IPS-20b (cell line): ENCODE measurements at regions not wholly inside any gene's neighbourhood (a gene's known extent, or its start where the extent isn't known, plus 50 kb on each side); places are given as distances from the start of the nearest gene placed in this dataset.
"Not testable (repeated sequence)": the region's sequence is repeated elsewhere in the genome, so short reads cannot be mapped to it uniquely, and the experiment has no call there.

Source experiments
- H3K27ac ChIP-seq: one replicate; pipeline ENCODE4 v1.5.1; 2013; ENCODE audit warnings: low read length
- H3K27me3 ChIP-seq: 2 replicates; pipeline ENCODE4 v1.6.1; 2013; ENCODE audit warnings: mild to moderate bottlenecking, low read length, inconsistent platforms; ENCODE audit not compliant: insufficient read depth
- H3K36me3 ChIP-seq: 2 replicates; pipeline ENCODE4 v1.6.1; 2013; ENCODE audit warnings: low read depth, mild to moderate bottlenecking, inconsistent platforms, low read length, moderate library complexity; ENCODE audit not compliant: insufficient read depth
- H3K4me1 ChIP-seq: 2 replicates; pipeline ENCODE4 v1.6.1; 2013; ENCODE audit warnings: mild to moderate bottlenecking, control low read depth, inconsistent platforms, low read length, moderate library complexity; ENCODE audit not compliant: insufficient read depth
- H3K4me3 ChIP-seq: 2 replicates; pipeline ENCODE4 v1.5.1; 2013; ENCODE audit warnings: mild to moderate bottlenecking, low read length, inconsistent platforms
- H3K9ac ChIP-seq: 2 replicates; pipeline ENCODE4 v1.6.1; 2013; ENCODE audit warnings: low read depth, mild to moderate bottlenecking, inconsistent platforms, low read length, moderate library complexity
- H3K9me3 ChIP-seq: 2 replicates; pipeline ENCODE4 v1.6.1; 2013; ENCODE audit warnings: mild to moderate bottlenecking, low read depth, low read length, inconsistent platforms; ENCODE audit not compliant: insufficient read depth

- Histone ChIP-seq H3K27ac (no peak overlapping the region), H3K9me3 (no peaks in the 10 kb centered on the region), H3K9ac (no peak overlapping the region), H3K4me1 (peaks cover 8% of the 10 kb centered on the region; the same call in 1 of the 2 replicates), H3K27me3 (no peaks in the 10 kb centered on the region), H3K4me3 (no peak overlapping the region), H3K36me3 (no peaks in the 10 kb centered on the region)
These were observed 138.4 kb downstream of the TFCP2L1 start for GRCh38 chr2:121146630-121147029.

DNA sequence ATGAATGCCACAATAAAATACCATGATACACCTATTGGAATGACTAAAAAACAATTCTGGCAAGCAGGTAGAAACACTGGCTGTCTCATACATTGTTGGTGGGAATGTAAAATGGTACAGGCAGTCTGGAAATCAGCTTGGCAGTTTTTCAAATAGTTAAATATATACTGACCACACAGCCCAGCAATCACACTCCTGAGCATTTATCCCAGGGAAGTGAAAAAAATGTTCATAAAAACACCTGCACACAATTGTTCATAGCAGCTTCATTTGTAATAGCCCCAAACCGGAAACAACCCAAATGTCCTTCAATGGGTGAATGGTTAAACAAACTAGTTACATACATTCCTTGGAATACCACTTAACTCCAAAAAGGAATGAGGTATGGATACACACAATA lies 137.2 kb downstream of the TFCP2L1 start:
- Histone ChIP-seq H3K9me3 (no peaks in the 10 kb centered on the region), H3K27ac (no peak overlapping the region), H3K4me1 (peaks cover 3% of the 10 kb centered on the region; the same call in 1 of the 2 replicates), H3K36me3 (no peaks in the 10 kb centered on the region), H3K4me3 (no peak overlapping the region), H3K9ac (no peak overlapping the region), H3K27me3 (no peaks in the 10 kb centered on the region)

GRCh38 chr2:121148481-121148880 lies 136.5 kb downstream of the TFCP2L1 start:
- H3K27me3 ChIP-seq: no peaks in the 10 kb centered on the region
- H3K9ac ChIP-seq: no peak overlapping the region
- no peaks in the 10 kb centered on the region for H3K36me3 ChIP-seq
- no peaks in the 10 kb centered on the region for H3K4me1 ChIP-seq
- no peak overlapping the region for H3K4me3 ChIP-seq
- H3K27ac ChIP-seq: no peak overlapping the region
- no peaks in the 10 kb centered on the region for H3K9me3 ChIP-seq

- Histone ChIP-seq H3K4me3 (no peak overlapping the region), H3K36me3 (no peaks in the 10 kb centered on the region), H3K4me1 (no peaks in the 10 kb centered on the region), H3K27ac (no peak overlapping the region), H3K9me3 (no peaks in the 10 kb centered on the region), H3K27me3 (no peaks in the 10 kb centered on the region), H3K9ac (no peak overlapping the region)
These were observed 135.6 kb downstream of the TFCP2L1 start for GRCh38 chr2:121149384-121149783.

DNA sequence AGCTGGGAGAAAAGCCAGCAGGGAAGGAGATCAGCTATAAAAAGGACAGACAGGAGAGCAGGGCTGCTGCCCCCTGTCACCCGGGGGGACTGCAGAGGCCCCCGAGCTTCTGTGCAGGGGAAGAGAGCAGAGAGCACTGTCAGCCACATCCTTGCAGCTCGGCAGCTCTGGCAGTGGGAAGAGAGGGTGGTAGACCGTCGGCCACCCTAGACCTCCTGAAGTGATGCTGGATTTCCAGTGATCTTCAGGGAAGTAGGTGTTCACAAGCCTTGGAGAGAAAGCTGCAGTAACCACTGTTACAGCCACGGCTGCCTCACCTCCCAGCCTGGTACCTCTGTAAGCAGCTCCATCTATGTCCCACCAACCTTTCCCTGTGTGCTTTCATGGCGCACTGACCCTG lies 134.9 kb downstream of the TFCP2L1 start:
- Histone ChIP-seq H3K4me1 (no peaks in the 10 kb centered on the region), H3K36me3 (no peaks in the 10 kb centered on the region), H3K27ac (no peak overlapping the region), H3K4me3 (no peak overlapping the region), H3K9me3 (no peaks in the 10 kb centered on the region), H3K9ac (no peak overlapping the region), H3K27me3 (no peaks in the 10 kb centered on the region; the same call in 1 of the 2 replicates)

- Histone ChIP-seq H3K27me3 (no peaks in the 10 kb centered on the region; the same call in 1 of the 2 replicates), H3K4me3 (no peak overlapping the region), H3K9ac (no peak overlapping the region), H3K4me1 (no peaks in the 10 kb centered on the region), H3K36me3 (no peaks in the 10 kb centered on the region), H3K27ac (no peak overlapping the region), H3K9me3 (no peaks in the 10 kb centered on the region)
These were observed 134.3 kb downstream of the TFCP2L1 start for GRCh38 chr2:121150713-121151112.

DNA sequence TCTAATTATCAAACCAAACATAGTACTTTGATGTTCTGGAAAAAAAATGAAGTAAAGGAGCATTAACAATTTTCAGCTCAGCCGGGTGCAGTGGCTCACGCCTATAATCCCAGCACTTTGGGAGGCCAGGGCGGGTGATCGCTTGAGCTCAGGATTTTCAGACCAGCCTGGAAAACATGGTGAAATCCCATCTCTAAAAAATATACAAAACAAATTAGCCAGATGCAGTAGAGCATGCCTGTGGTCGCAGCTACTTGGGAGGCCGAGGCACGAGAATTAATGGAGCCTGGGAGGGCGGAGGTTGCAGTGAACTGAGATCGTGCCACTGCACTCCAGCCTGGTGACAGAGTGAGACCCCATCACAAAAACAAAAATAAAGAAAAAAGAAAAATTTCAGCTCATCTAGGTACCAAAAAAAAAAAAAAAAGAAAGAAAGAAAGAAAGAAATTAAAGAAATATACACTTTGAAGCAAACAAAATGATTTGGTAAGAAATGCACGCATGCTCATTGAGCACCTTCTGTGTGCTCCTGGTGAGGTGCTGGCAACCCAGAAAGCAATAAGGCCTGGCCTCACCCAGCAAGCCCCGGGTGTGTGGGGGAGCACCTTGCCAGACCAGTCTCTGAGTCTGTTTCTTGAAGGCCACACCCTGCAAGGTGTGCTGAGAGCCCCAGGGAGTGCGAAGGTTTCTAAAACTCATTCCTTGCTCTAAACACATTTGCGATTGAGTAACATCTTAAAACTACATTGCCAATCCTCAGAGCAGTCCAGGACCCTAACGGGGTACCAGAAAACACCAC lies 133.5 kb downstream of the TFCP2L1 start:
- H3K27ac ChIP-seq: no peak overlapping the region

DNA sequence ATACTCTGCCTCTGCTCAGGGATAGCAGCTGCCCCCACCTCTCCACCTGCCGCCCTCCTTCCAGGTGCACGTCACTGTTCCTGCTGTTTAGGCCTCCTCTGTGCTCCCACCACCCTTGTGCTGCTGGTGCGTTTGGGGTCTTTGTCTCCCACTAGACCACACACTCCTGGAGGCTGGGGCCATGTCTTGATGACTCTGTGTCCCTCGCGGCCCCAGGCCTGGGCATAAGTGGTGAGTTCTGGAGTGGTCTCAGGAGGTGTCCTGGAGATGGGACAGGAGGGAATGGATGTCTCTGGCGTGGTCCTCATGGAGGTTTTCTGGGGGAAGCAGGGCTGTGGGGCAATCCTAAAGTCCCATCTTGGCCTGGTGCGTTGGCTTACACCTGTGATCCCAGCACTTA lies 132.1 kb downstream of the TFCP2L1 start:
- Histone ChIP-seq H3K4me1 (no peaks in the 10 kb centered on the region), H3K9me3 (peaks cover 14% of the 10 kb centered on the region), H3K4me3 (no peak overlapping the region), H3K9ac (no peak overlapping the region), H3K27me3 (no peaks in the 10 kb centered on the region; the same call in 1 of the 2 replicates), H3K36me3 (no peaks in the 10 kb centered on the region), H3K27ac (no peak overlapping the region)

More for the DNA sequence above, 133.5 kb downstream of the TFCP2L1 start:
- Histone ChIP-seq H3K9ac (no peak overlapping the region), H3K27me3 (no peaks in the 10 kb centered on the region; the same call in 1 of the 2 replicates), H3K4me1 (no peaks in the 10 kb centered on the region), H3K4me3 (no peak overlapping the region), H3K36me3 (no peaks in the 10 kb centered on the region), H3K9me3 (peaks cover 5% of the 10 kb centered on the region; the same call in 1 of the 2 replicates)

- H3K27ac ChIP-seq: no peak overlapping the region
- no peak overlapping the region for H3K9ac ChIP-seq
- H3K4me1 ChIP-seq: no peaks in the 10 kb centered on the region
- peaks cover 19% of the 10 kb centered on the region for H3K9me3 ChIP-seq
- H3K36me3 ChIP-seq: no peaks in the 10 kb centered on the region
- H3K4me3 ChIP-seq: no peak overlapping the region
- H3K27me3 ChIP-seq: no peaks in the 10 kb centered on the region; the same call in 1 of the 2 replicates
These were observed 131.5 kb downstream of the TFCP2L1 start for GRCh38 chr2:121153516-121153915.

GRCh38 chr2:121155502-121156056 lies 129.4 kb downstream of the TFCP2L1 start:
- Histone ChIP-seq H3K27ac (no peak overlapping the region), H3K27me3 (no peaks in the 10 kb centered on the region; the same call in 1 of the 2 replicates), H3K9ac (no peak overlapping the region), H3K4me1 (no peaks in the 10 kb centered on the region), H3K4me3 (no peak overlapping the region), H3K36me3 (no peaks in the 10 kb centered on the region), H3K9me3 (peaks cover 19% of the 10 kb centered on the region)

GRCh38 chr2:121157481-121157880 lies 127.5 kb downstream of the TFCP2L1 start:
- not testable (repeated sequence) for H3K27me3 ChIP-seq, H3K9ac ChIP-seq, H3K36me3 ChIP-seq, H3K4me1 ChIP-seq, H3K4me3 ChIP-seq, H3K27ac ChIP-seq
- H3K9me3 ChIP-seq: peaks cover 19% of the 10 kb centered on the region
